H9 (cell line): ENCODE measurements at regions not wholly inside any gene's neighbourhood (a gene's known extent, or its start where the extent isn't known, plus 50 kb on each side); places are given as distances from the start of the nearest gene placed in this dataset.

Experiments used
- DNase-seq: peaks from one replicate; pipeline ENCODE4 v3.0.0-alpha.2; 2017
- H2AFZ ChIP-seq: one replicate; pipeline ENCODE4 v1.6.1; 2013; ENCODE audit warnings: mild to moderate bottlenecking, low read length, control low read depth, moderate library complexity
- H2AK5ac ChIP-seq: 2 replicates; pipeline ENCODE4 v1.6.1; 2013; ENCODE audit warnings: low read length, control low read depth, mixed read lengths; ENCODE audit not compliant: insufficient read length
- H2BK120ac ChIP-seq: one replicate; pipeline ENCODE4 v1.6.1; 2013; ENCODE audit warnings: low read depth, mild to moderate bottlenecking, low read length, control low read depth, inconsistent platforms; ENCODE audit not compliant: poor library complexity, severe bottlenecking
- H2BK12ac ChIP-seq: 2 replicates; pipeline ENCODE4 v1.6.1; 2013; ENCODE audit warnings: low read length, control low read depth, mixed read lengths, low read depth; ENCODE audit not compliant: insufficient read length
- H2BK15ac ChIP-seq: 2 replicates; pipeline ENCODE4 v1.6.1; 2013; ENCODE audit warnings: low read depth, low read length, control low read depth
- H2BK20ac ChIP-seq: one replicate; pipeline ENCODE4 v1.6.1; 2013; ENCODE audit warnings: low read depth, mild to moderate bottlenecking, low read length, control low read depth, inconsistent platforms; ENCODE audit not compliant: poor library complexity, severe bottlenecking
- H2BK5ac ChIP-seq: 2 replicates; pipeline ENCODE4 v1.6.1; 2013; ENCODE audit warnings: low read length, control low read depth, mixed read lengths; ENCODE audit not compliant: insufficient read length
- H3K14ac ChIP-seq: 2 replicates; pipeline ENCODE4 v1.6.1; 2013; ENCODE audit warnings: low read length, control low read depth; ENCODE audit not compliant: insufficient read depth
- H3K18ac ChIP-seq: 2 replicates; pipeline ENCODE4 v1.6.1; 2013; ENCODE audit warnings: low read depth, mild to moderate bottlenecking, mixed read lengths, low read length, control low read depth; ENCODE audit not compliant: insufficient read length
- H3K23ac ChIP-seq: 2 replicates; pipeline ENCODE4 v1.6.1; 2013; ENCODE audit warnings: low read length, control low read depth, mixed read lengths, low read depth; ENCODE audit not compliant: insufficient read length
- H3K23me2 ChIP-seq: 2 replicates; pipeline ENCODE4 v1.6.1; 2013; ENCODE audit warnings: low read depth, mild to moderate bottlenecking, mixed read lengths, low read length, control low read depth; ENCODE audit not compliant: insufficient read length, poor library complexity, severe bottlenecking
- H3K27ac ChIP-seq: 2 replicates; pipeline ENCODE4 v1.5.1; 2013; ENCODE audit warnings: low read length, control low read depth, mixed read lengths, low read depth; ENCODE audit not compliant: insufficient read length
- H3K27me3 ChIP-seq: 2 replicates; pipeline ENCODE4 v1.6.1; 2013; ENCODE audit warnings: low read length, control low read depth, inconsistent platforms; ENCODE audit not compliant: insufficient read depth
- H3K4ac ChIP-seq: 2 replicates; pipeline ENCODE4 v1.6.1; 2013; ENCODE audit warnings: low read depth, mild to moderate bottlenecking, control low read depth, inconsistent platforms, low read length, moderate library complexity
- H3K4me1 ChIP-seq: 2 replicates; pipeline ENCODE4 v1.6.1; 2013; ENCODE audit warnings: low read length, control low read depth, inconsistent platforms; ENCODE audit not compliant: insufficient read depth
- H3K4me2 ChIP-seq: 2 replicates; pipeline ENCODE4 v1.6.1; 2013; ENCODE audit warnings: low read length, control low read depth, mixed read lengths; ENCODE audit not compliant: insufficient read length, insufficient read depth
- H3K56ac ChIP-seq: 2 replicates; pipeline ENCODE4 v1.6.1; 2013; ENCODE audit warnings: low read depth, mild to moderate bottlenecking, mixed read lengths, low read length, control low read depth; ENCODE audit not compliant: insufficient read length
- H3K79me1 ChIP-seq: 2 replicates; pipeline ENCODE4 v1.6.1; 2013; ENCODE audit warnings: low read depth, mild to moderate bottlenecking, moderate library complexity, low read length, control low read depth, inconsistent platforms; ENCODE audit not compliant: insufficient read depth, poor library complexity, severe bottlenecking
- H3K79me2 ChIP-seq: 2 replicates; pipeline ENCODE4 v1.6.1; 2013; ENCODE audit warnings: low read length, control low read depth, inconsistent platforms; ENCODE audit not compliant: insufficient read depth
- H3K9ac ChIP-seq: 2 replicates; pipeline ENCODE4 v1.6.1; 2013; ENCODE audit warnings: low read length, control low read depth, mixed read lengths; ENCODE audit not compliant: insufficient read length; ENCODE audit errors: extremely low read depth
- H3K9me3 ChIP-seq: one replicate; pipeline ENCODE4 v1.6.1; 2013; ENCODE audit warnings: low read depth, low read length, inconsistent platforms; ENCODE audit not compliant: control insufficient read depth
- H3T11ph ChIP-seq: one replicate; pipeline ENCODE4 v1.6.1; 2013; ENCODE audit warnings: mild to moderate bottlenecking, low read length, control low read depth, inconsistent platforms
- H4K20me1 ChIP-seq: one replicate; pipeline ENCODE4 v1.6.1; 2013; ENCODE audit not compliant: control insufficient read depth, insufficient read length, insufficient read depth
- H4K5ac ChIP-seq: 2 replicates; pipeline ENCODE4 v1.6.1; 2013; ENCODE audit warnings: low read depth, mild to moderate bottlenecking, mixed read lengths, low read length, control low read depth; ENCODE audit not compliant: insufficient read length
- H4K8ac ChIP-seq: replicated peaks from 2 replicates; pipeline ENCODE4 v1.6.1; 2013; ENCODE audit warnings: low read length, control low read depth, mixed read lengths, low read depth; ENCODE audit not compliant: insufficient read length
- H4K91ac ChIP-seq: 2 replicates; pipeline ENCODE4 v1.6.1; 2013; ENCODE audit warnings: low read depth, mild to moderate bottlenecking, moderate library complexity, mixed read lengths, low read length, control low read depth; ENCODE audit not compliant: insufficient read length
- H3K27ac Mint-ChIP-seq, 3 experiments: 2 replicates in 2 of 3; 3 replicates in 1 of 3; pipeline ENCODE4 v1.8.0; 2020 to 2021; ENCODE audit warnings: mixed read lengths in 3 of 3, mild to moderate bottlenecking in 1 of 3, moderate library complexity in 1 of 3
- H3K27me3 Mint-ChIP-seq: 2 replicates; pipeline ENCODE4 v1.8.0; 2021; ENCODE audit warnings: low read depth, mild to moderate bottlenecking, moderate library complexity, mixed read lengths
- H3K36me3 Mint-ChIP-seq, 3 experiments: 2 replicates in 2 of 3; 3 replicates in 1 of 3; pipeline ENCODE4 v1.8.0; 2020 to 2021; ENCODE audit warnings: low read depth in 3 of 3, mixed read lengths in 3 of 3; ENCODE audit not compliant: insufficient read depth in 1 of 3
- H3K4me1 Mint-ChIP-seq, 2 experiments: 2 replicates each; pipeline ENCODE4 v1.8.0; 2020; ENCODE audit warnings: mixed read lengths in 2 of 2
- H3K4me3 Mint-ChIP-seq, 2 experiments: 2 replicates in 1 of 2; 3 replicates in 1 of 2; pipeline ENCODE4 v1.8.0; 2020 to 2021; ENCODE audit warnings: mild to moderate bottlenecking in 2 of 2, mixed read lengths in 2 of 2, moderate library complexity in 1 of 2
- H3K9me3 Mint-ChIP-seq, 2 experiments: 2 replicates in 1 of 2; 3 replicates in 1 of 2; pipeline ENCODE4 v1.8.0; 2020; ENCODE audit warnings: mild to moderate bottlenecking in 2 of 2, mixed read lengths in 2 of 2, moderate library complexity in 1 of 2
- WGBS: extraction: QIAGEN DNeasy Blood & Tissue Kit; methylation state at CpG from one replicate; pipeline ENCODE4 v1.1.7; 2013; ENCODE audit warnings: missing lambda C conversion rate, low lambda C conversion rate, mixed read lengths; ENCODE audit not compliant: insufficient read length; ENCODE audit errors: extremely low coverage; 5-methylcytosine and 5-hydroxymethylcytosine counted together
- TF ChIP-seq, protein P1 (sequence below): fragments of 200-600 bp; sonication (generic); conservative IDR thresholded peaks from 3 replicates; pipeline ENCODE4 v1.8.0; 2021; ENCODE audit warnings: antibody characterized with exemption, mild to moderate bottlenecking

DNA sequence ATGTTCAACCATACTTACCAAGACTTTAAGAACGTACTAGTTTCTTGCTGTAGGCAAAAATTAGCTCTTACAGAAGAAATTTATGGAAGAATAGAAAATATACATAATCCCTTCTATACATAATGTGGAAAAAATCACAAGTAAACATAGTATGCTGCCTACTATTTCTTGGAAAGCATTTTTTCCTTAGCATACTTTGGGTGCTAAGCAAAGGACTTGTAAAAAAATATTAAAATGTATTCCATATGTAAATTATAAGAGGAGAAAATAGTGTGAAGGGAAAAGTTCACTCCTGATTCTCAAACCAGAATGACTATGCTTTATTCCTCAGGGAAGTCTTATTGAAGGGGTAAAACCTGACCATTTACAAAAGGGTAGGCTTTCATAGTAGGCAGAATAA, 243.8 kb upstream of the VLDLR start:
- no peak for DNase-seq
- H3K4me2 ChIP-seq: no peak overlapping the region
- H3K23me2 ChIP-seq: no peaks in the 10 kb centered on the region
- Mint-ChIP-seq H3K27me3 (no peaks in the 10 kb centered on the region; the same call in 1 of the 2 replicates), H3K9me3 (peaks cover 22 to 26% of the 10 kb centered on the region in 2 experiments), H3K4me3 (no peak overlapping the region), H3K27ac (no peak overlapping the region), H3K36me3 (peaks cover 4 to 30% (median 13%) of the 10 kb centered on the region in 3 experiments), H3K4me1 (no peaks in the 10 kb centered on the region)
- no peaks in the 10 kb centered on the region for H3K79me2 ChIP-seq
- peaks cover 5% of the 10 kb centered on the region for H3K9me3 ChIP-seq
- no peak overlapping the region for H2AFZ ChIP-seq
- no peak overlapping the region for H3K23ac ChIP-seq
- no peak overlapping the region for H2BK15ac ChIP-seq
- H4K8ac ChIP-seq: no peak overlapping the region
- no peak overlapping the region for H3T11ph ChIP-seq
- no peak overlapping the region for H2BK120ac ChIP-seq
- H2BK12ac ChIP-seq: no peak overlapping the region
- H3K4me1 ChIP-seq: no peaks in the 10 kb centered on the region
- no peak overlapping the region for H3K14ac ChIP-seq
- no CpG with 5 or more reads among the region's 1 CpG for WGBS
- no peak overlapping the region for H3K56ac ChIP-seq
- H4K91ac ChIP-seq: no peak overlapping the region
- H3K4ac ChIP-seq: no peak overlapping the region
- H2AK5ac ChIP-seq: no peak overlapping the region
- TF ChIP-seq, protein P1, sequence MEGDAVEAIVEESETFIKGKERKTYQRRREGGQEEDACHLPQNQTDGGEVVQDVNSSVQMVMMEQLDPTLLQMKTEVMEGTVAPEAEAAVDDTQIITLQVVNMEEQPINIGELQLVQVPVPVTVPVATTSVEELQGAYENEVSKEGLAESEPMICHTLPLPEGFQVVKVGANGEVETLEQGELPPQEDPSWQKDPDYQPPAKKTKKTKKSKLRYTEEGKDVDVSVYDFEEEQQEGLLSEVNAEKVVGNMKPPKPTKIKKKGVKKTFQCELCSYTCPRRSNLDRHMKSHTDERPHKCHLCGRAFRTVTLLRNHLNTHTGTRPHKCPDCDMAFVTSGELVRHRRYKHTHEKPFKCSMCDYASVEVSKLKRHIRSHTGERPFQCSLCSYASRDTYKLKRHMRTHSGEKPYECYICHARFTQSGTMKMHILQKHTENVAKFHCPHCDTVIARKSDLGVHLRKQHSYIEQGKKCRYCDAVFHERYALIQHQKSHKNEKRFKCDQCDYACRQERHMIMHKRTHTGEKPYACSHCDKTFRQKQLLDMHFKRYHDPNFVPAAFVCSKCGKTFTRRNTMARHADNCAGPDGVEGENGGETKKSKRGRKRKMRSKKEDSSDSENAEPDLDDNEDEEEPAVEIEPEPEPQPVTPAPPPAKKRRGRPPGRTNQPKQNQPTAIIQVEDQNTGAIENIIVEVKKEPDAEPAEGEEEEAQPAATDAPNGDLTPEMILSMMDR: no peak
- no peak overlapping the region for H3K27ac ChIP-seq
- H3K9ac ChIP-seq: no peak overlapping the region
- no peak overlapping the region for H4K5ac ChIP-seq
- H4K20me1 ChIP-seq: no peaks in the 10 kb centered on the region
- H3K79me1 ChIP-seq: no peaks in the 10 kb centered on the region
- H2BK5ac ChIP-seq: no peak overlapping the region
- no peak overlapping the region for H3K18ac ChIP-seq
- no peak overlapping the region for H2BK20ac ChIP-seq
- no peaks in the 10 kb centered on the region for H3K27me3 ChIP-seq
